Endothelial cell of umbilical vein (primary cell): ENCODE measurements at regions not wholly inside any gene's neighbourhood (a gene's known extent, or its start where the extent isn't known, plus 50 kb on each side); places are given as distances from the start of the nearest gene placed in this dataset.

Experiments used
- FOS ChIP-seq: IDR thresholded peaks from 2 replicates; pipeline ENCODE4 v1.6.1; 2011; ENCODE audit warnings: mild to moderate bottlenecking, low read length, moderate library complexity, borderline replicate concordance; ENCODE audit not compliant: insufficient read depth
- POLR2A ChIP-seq: IDR thresholded peaks from 2 replicates; pipeline ENCODE4 v1.6.1; 2012; ENCODE audit warnings: low read depth, mild to moderate bottlenecking, control low read depth, low read length
- POLR2AphosphoS5 ChIP-seq: IDR thresholded peaks from 2 replicates; pipeline ENCODE4 v1.6.1; 2012; ENCODE audit warnings: low read depth, mild to moderate bottlenecking, control low read depth, low read length, moderate library complexity; ENCODE audit not compliant: insufficient read depth
- TF ChIP-seq, protein P1 (sequence below), 2 donors: IDR thresholded peaks; 1 replicate in 1 of 2; 2 replicates in 1 of 2; pipeline ENCODE4 v1.5.1; 2011; ENCODE audit warnings: low read length in 2 of 2, mild to moderate bottlenecking in 2 of 2, moderate library complexity in 2 of 2, control low read depth in 1 of 2, inconsistent platforms in 1 of 2, low read depth in 1 of 2; ENCODE audit not compliant: insufficient read depth in 1 of 2; ENCODE audit errors: extremely low read depth in 1 of 2

GRCh38 chr2:77831060-77831459, 308.9 kb upstream of the LRRTM4 start:
- no peak for TF ChIP-seq POLR2A
- TF ChIP-seq, protein P1, sequence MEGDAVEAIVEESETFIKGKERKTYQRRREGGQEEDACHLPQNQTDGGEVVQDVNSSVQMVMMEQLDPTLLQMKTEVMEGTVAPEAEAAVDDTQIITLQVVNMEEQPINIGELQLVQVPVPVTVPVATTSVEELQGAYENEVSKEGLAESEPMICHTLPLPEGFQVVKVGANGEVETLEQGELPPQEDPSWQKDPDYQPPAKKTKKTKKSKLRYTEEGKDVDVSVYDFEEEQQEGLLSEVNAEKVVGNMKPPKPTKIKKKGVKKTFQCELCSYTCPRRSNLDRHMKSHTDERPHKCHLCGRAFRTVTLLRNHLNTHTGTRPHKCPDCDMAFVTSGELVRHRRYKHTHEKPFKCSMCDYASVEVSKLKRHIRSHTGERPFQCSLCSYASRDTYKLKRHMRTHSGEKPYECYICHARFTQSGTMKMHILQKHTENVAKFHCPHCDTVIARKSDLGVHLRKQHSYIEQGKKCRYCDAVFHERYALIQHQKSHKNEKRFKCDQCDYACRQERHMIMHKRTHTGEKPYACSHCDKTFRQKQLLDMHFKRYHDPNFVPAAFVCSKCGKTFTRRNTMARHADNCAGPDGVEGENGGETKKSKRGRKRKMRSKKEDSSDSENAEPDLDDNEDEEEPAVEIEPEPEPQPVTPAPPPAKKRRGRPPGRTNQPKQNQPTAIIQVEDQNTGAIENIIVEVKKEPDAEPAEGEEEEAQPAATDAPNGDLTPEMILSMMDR (IDR thresholded peaks at IDR 0.05; ENCODE audit: extremely low read depth in 1 of 2, insufficient read depth in 1 of 2, low read depth in 1 of 2, low read length in 2 of 2): no peak
- no peak for TF ChIP-seq POLR2AphosphoS5
- TF ChIP-seq FOS: no peak
